ENCODE measurements at regions not wholly inside any gene's neighbourhood (a gene's known extent, or its start where the extent isn't known, plus 50 kb on each side); places are given as distances from the start of the nearest gene placed in this dataset.

- ChIA-PET CTCF (no interaction called here), POLR2A (no interaction called here)
- peaks cover 3% of the 10 kb centered on the region; the same call in 1 of the 2 replicates for H3K4me1 ChIP-seq (ENCODE audit: control insufficient read depth, insufficient read depth, low read length)
- H3K9me3 ChIP-seq (ENCODE audit: control insufficient read depth, insufficient read depth, low read depth, low read length): no peaks in the 10 kb centered on the region
- no peaks in the 10 kb centered on the region for H3K36me3 ChIP-seq (ENCODE audit: control insufficient read depth in 2 of 2, insufficient read depth in 1 of 2, low read length in 2 of 2)
- no peak overlapping the region for H3K27ac ChIP-seq (ENCODE audit: extremely low read depth, low read depth, low read length)
- no peak overlapping the region for H3K4me3 ChIP-seq (ENCODE audit: low read depth, low read length)
- TF ChIP-seq ZNF133 (tag by site-specific recombination; IDR thresholded peaks at IDR 0.05) (no peak), ZNF23 (tag by site-specific recombination; IDR thresholded peaks at IDR 0.05; ENCODE audit: borderline replicate concordance) (no peak), SP3 (tag by site-specific recombination; IDR thresholded peaks at IDR 0.05) (no peak), ELK4 (IDR thresholded peaks at IDR 0.05; ENCODE audit: borderline replicate concordance, low read depth, low read length) (no peak), ZNF692 (tag by site-specific recombination; IDR thresholded peaks at IDR 0.05) (no peak), ZNF488 (tag by site-specific recombination; IDR thresholded peaks at IDR 0.05) (no peak), HOXA7 (CRISPR knock-in tag; IDR thresholded peaks at IDR 0.05; ENCODE audit: borderline replicate concordance) (no peak), YY1 (tag by site-specific recombination; IDR thresholded peaks at IDR 0.05) (no peak), ZBTB11 (tag by site-specific recombination; conservative IDR thresholded peaks at IDR 0.05; ENCODE audit: low read depth) (no peak), ZNF132 (tag by site-specific recombination; IDR thresholded peaks at IDR 0.05; ENCODE audit: borderline replicate concordance) (no peak), RBAK (tag by site-specific recombination; IDR thresholded peaks at IDR 0.05) (no peak), ZNF311 (tag by site-specific recombination; IDR thresholded peaks at IDR 0.05; ENCODE audit: borderline replicate concordance) (no peak), ZNF239 (tag by site-specific recombination; IDR thresholded peaks at IDR 0.05) (no peak), ZNF146 (tag by site-specific recombination; IDR thresholded peaks at IDR 0.05) (no peak), KLF9 (tag by site-specific recombination; IDR thresholded peaks at IDR 0.05; ENCODE audit: low read depth) (no peak), ZNF214 (tag by site-specific recombination; IDR thresholded peaks at IDR 0.05; ENCODE audit: borderline replicate concordance) (no peak), ZNF433 (tag by site-specific recombination; IDR thresholded peaks at IDR 0.05; ENCODE audit: low read depth) (no peak), ZNF76 (tag by site-specific recombination; IDR thresholded peaks at IDR 0.05; ENCODE audit: borderline replicate concordance, low read depth) (no peak)
Observed at GRCh38 chr2:104788742-104789455, 65.0 kb upstream of the POU3F3 start.
